Small intestine (tissue), 7 donors: ENCODE measurements at regions not wholly inside any gene's neighbourhood (a gene's known extent, or its start where the extent isn't known, plus 50 kb on each side); places are given as distances from the start of the nearest gene placed in this dataset.
A peak's percentile ranks its signal among the peaks of the same experiment; 100 is the strongest.

Experiments
- DNase-seq, 2 donors: peaks; one replicate each; pipeline versions ENCODE4 v3.0.0 to v3.0.0-alpha.2; 2013
- FAIRE-seq: peaks from 2 replicates; lab custom pipeline; 2012; peaks lifted over from hg19 to GRCh38; lab: Jason Lieb, UNC
- H3K27ac ChIP-seq, 3 donors: one replicate each; pipeline ENCODE4 v1.5.1; 2013; ENCODE audit warnings: low read length in 2 of 3, mild to moderate bottlenecking in 2 of 3, control low read depth in 1 of 3, inconsistent platforms in 1 of 3, low read depth in 1 of 3, moderate library complexity in 1 of 3
- H3K27me3 ChIP-seq, 3 donors: one replicate each; pipeline ENCODE4 v1.6.1; 2013; ENCODE audit warnings: low read length in 3 of 3, inconsistent platforms in 1 of 3; ENCODE audit not compliant: control insufficient read depth in 3 of 3, insufficient read depth in 3 of 3
- H3K36me3 ChIP-seq, 3 donors: one replicate each; pipeline ENCODE4 v1.6.1; 2013; ENCODE audit warnings: low read length in 3 of 3, inconsistent platforms in 1 of 3, low read depth in 1 of 3, mild to moderate bottlenecking in 1 of 3, moderate library complexity in 1 of 3; ENCODE audit not compliant: control insufficient read depth in 3 of 3, insufficient read depth in 2 of 3
- H3K4me1 ChIP-seq, 3 donors: one replicate each; pipeline ENCODE4 v1.6.1; 2013; ENCODE audit warnings: low read length in 2 of 3, inconsistent platforms in 1 of 3, low read depth in 1 of 3, mild to moderate bottlenecking in 1 of 3, moderate library complexity in 1 of 3; ENCODE audit not compliant: control insufficient read depth in 3 of 3, insufficient read depth in 2 of 3
- H3K4me3 ChIP-seq, 3 donors: one replicate each; pipeline ENCODE4 v1.5.1; 2013; ENCODE audit warnings: low read length in 3 of 3, control low read depth in 1 of 3, inconsistent platforms in 1 of 3, low read depth in 1 of 3, mild to moderate bottlenecking in 1 of 3, moderate library complexity in 1 of 3
- H3K9me3 ChIP-seq, 2 donors: one replicate each; pipeline ENCODE4 v1.6.1; 2013; ENCODE audit warnings: low read depth in 1 of 2, low read length in 1 of 2; ENCODE audit not compliant: control insufficient read depth in 2 of 2, insufficient read depth in 1 of 2
- WGBS, 3 donors: extraction: QIAGEN DNeasy Blood & Tissue Kit; methylation state at CpG; one replicate each; pipeline ENCODE4 v1.1.7; 2013; 5-methylcytosine and 5-hydroxymethylcytosine counted together
- donor health status: healthy with polysubstance abuse.
- donor health status: control.
- donor health status: control.
- donor health status: Bipolar disorder and iron deficiency.
- donor health status: healthy.

GRCh38 chr5:175056831-175057230 lies 332.4 kb downstream of the MSX2 start:
- 77 to 83% (median 79%) methylated on average over 4 of the region's 4 CpGs for WGBS, 3 donors
- FAIRE-seq: no peak

GRCh38 chr5:175054243-175054642 lies 329.9 kb downstream of the MSX2 start:
- Histone ChIP-seq H3K4me1 (no peaks in the 10 kb centered on the region), H3K9me3 (no peaks in the 10 kb centered on the region), H3K27me3 (peaks cover 0 to 6% (median 0%) of the 10 kb centered on the region in 3 donors), H3K27ac (no peak overlapping the region), H3K36me3 (no peaks in the 10 kb centered on the region), H3K4me3 (no peak overlapping the region)
- DNase-seq (no peak), FAIRE-seq (no peak)
- WGBS, 3 donors: 52 to 66% (median 55%) methylated on average over 3 of the region's 3 CpGs

More at GRCh38 chr5:175056831-175057230, 332.4 kb downstream of the MSX2 start:
- no peak for DNase-seq
- no peak overlapping the region for H3K4me3 ChIP-seq
- H3K4me1 ChIP-seq: no peaks in the 10 kb centered on the region
- H3K9me3 ChIP-seq: no peaks in the 10 kb centered on the region
- H3K36me3 ChIP-seq: no peaks in the 10 kb centered on the region
- no peak overlapping the region for H3K27ac ChIP-seq
- peaks cover 0 to 16% (median 0%) of the 10 kb centered on the region in 3 donors for H3K27me3 ChIP-seq

- no peak for DNase-seq
- no peaks in the 10 kb centered on the region for H3K4me1 ChIP-seq
- no peak for FAIRE-seq
- no peak overlapping the region for H3K4me3 ChIP-seq
- H3K27ac ChIP-seq: no peak overlapping the region
- 42 to 65% (median 65%) methylated on average over 2 of the region's 2 CpGs for WGBS, 3 donors
- H3K36me3 ChIP-seq: no peaks in the 10 kb centered on the region
- no peaks in the 10 kb centered on the region for H3K9me3 ChIP-seq
- H3K27me3 ChIP-seq: peaks cover 0 to 2% (median 0%) of the 10 kb centered on the region in 3 donors
Measured at GRCh38 chr5:175052351-175052750, 328.0 kb downstream of the MSX2 start.

GRCh38 chr5:175047048-175047447 lies 322.7 kb downstream of the MSX2 start:
- 26 to 45% (median 30%) methylated on average over 1 of the region's 1 CpG for WGBS, 3 donors
- no peak for FAIRE-seq
- no peak overlapping the region for H3K4me3 ChIP-seq

GRCh38 chr5:175045820-175046219 lies 321.4 kb downstream of the MSX2 start:
- H3K9me3 ChIP-seq: no peaks in the 10 kb centered on the region
- H3K4me1 ChIP-seq: no peaks in the 10 kb centered on the region
- no peak overlapping the region for H3K27ac ChIP-seq
- H3K27me3 ChIP-seq: no peaks in the 10 kb centered on the region
- H3K36me3 ChIP-seq: no peaks in the 10 kb centered on the region
- 17 to 53% (median 43%) methylated on average over 5 of the region's 5 CpGs for WGBS, 3 donors
- H3K4me3 ChIP-seq: no peak overlapping the region
- DNase-seq (peak; percentile 36 to 74), FAIRE-seq (no peak)

More at GRCh38 chr5:175047048-175047447, 322.7 kb downstream of the MSX2 start:
- Histone ChIP-seq H3K9me3 (no peaks in the 10 kb centered on the region), H3K27ac (no peak overlapping the region), H3K36me3 (no peaks in the 10 kb centered on the region), H3K4me1 (no peaks in the 10 kb centered on the region), H3K27me3 (no peaks in the 10 kb centered on the region)
- DNase-seq: no peak

GRCh38 chr5:175037820-175038219 lies 313.4 kb downstream of the MSX2 start:
- FAIRE-seq (no peak), DNase-seq (no peak)
- peaks cover 0 to 4% of the 10 kb centered on the region in 2 donors for H3K9me3 ChIP-seq
- H3K36me3 ChIP-seq: no peaks in the 10 kb centered on the region
- 93 to 98% (median 96%) methylated on average over 2 of the region's 2 CpGs for WGBS, 3 donors
- H3K4me1 ChIP-seq: no peaks in the 10 kb centered on the region
- no peak overlapping the region for H3K4me3 ChIP-seq
- H3K27ac ChIP-seq: no peak overlapping the region
- no peaks in the 10 kb centered on the region for H3K27me3 ChIP-seq

GRCh38 chr5:175035882-175036533 lies 311.6 kb downstream of the MSX2 start:
- DNase-seq: no peak
- Histone ChIP-seq H3K9me3 (peaks cover 0 to 4% of the 10 kb centered on the region in 2 donors), H3K27me3 (no peaks in the 10 kb centered on the region), H3K27ac (no peak overlapping the region), H3K4me3 (no peak overlapping the region), H3K36me3 (no peaks in the 10 kb centered on the region), H3K4me1 (no peaks in the 10 kb centered on the region)
- 0 to 26% (median 13%) methylated on average over 1 of the region's 1 CpG for WGBS, 3 donors
- FAIRE-seq: no peak

GRCh38 chr5:175034924-175035323 lies 310.5 kb downstream of the MSX2 start:
- Histone ChIP-seq H3K4me1 (no peaks in the 10 kb centered on the region), H3K36me3 (no peaks in the 10 kb centered on the region), H3K4me3 (no peak overlapping the region), H3K27me3 (no peaks in the 10 kb centered on the region), H3K9me3 (peaks cover 0 to 4% of the 10 kb centered on the region in 2 donors), H3K27ac (no peak overlapping the region)
- DNase-seq (no peak), FAIRE-seq (no peak)
- WGBS, 3 donors: 87 to 90% (median 88%) methylated on average over 3 of the region's 3 CpGs

GRCh38 chr5:175032741-175033151 lies 308.4 kb downstream of the MSX2 start:
- FAIRE-seq (no peak), DNase-seq (no peak)
- Histone ChIP-seq H3K27me3 (no peaks in the 10 kb centered on the region), H3K4me3 (no peak overlapping the region), H3K36me3 (no peaks in the 10 kb centered on the region), H3K9me3 (peaks cover 0 to 4% of the 10 kb centered on the region in 2 donors), H3K27ac (no peak overlapping the region), H3K4me1 (no peaks in the 10 kb centered on the region)
- WGBS, 3 donors: 77 to 88% (median 86%) methylated on average over 4 of the region's 4 CpGs
